ENCODE measurements at regions not wholly inside any gene's neighbourhood (a gene's known extent, or its start where the extent isn't known, plus 50 kb on each side); places are given as distances from the start of the nearest gene placed in this dataset.

- TF ChIP-seq EZH2 (IDR thresholded peaks at IDR 0.05; ENCODE audit: low read depth, unreplicated experiment) (no peak), EZH2phosphoT487 (IDR thresholded peaks at IDR 0.05; ENCODE audit: unreplicated experiment) (no peak), CTCF (conservative IDR thresholded peaks at IDR 0.05; ENCODE audit: low read depth in 2 of 2) (no peak), POLR2AphosphoS5 (IDR thresholded peaks at IDR 0.05; ENCODE audit: low read depth) (no peak), JUNB (IDR thresholded peaks at IDR 0.05; ENCODE audit: unreplicated experiment) (no peak), NANOG (IDR thresholded peaks at IDR 0.05; ENCODE audit: borderline replicate concordance) (no peak), REST (IDR thresholded peaks at IDR 0.05; ENCODE audit: unreplicated experiment) (no peak), ETS1 (IDR thresholded peaks at IDR 0.05) (no peak), ZNF114 (CRISPR knock-in tag; IDR thresholded peaks at IDR 0.05) (no peak), ZNF331 (CRISPR knock-in tag; IDR thresholded peaks at IDR 0.05; ENCODE audit: low read depth) (no peak), CREB1 (CRISPR knock-in tag; IDR thresholded peaks at IDR 0.05; ENCODE audit: low read depth) (no peak), STAT1 (IDR thresholded peaks at IDR 0.05; ENCODE audit: unreplicated experiment) (no peak)
These were observed 114.5 kb upstream of the RTL1 start for GRCh38 chr14:101017806-101018560.
